HG03097 (cell line): ENCODE measurements at regions not wholly inside any gene's neighbourhood (a gene's known extent, or its start where the extent isn't known, plus 50 kb on each side); places are given as distances from the start of the nearest gene placed in this dataset.

ENCODE experiments used
- ATAC-seq: cut with Tn5 transposase; IDR thresholded peaks from one replicate; pipeline ENCODE4 v1.9.1; 2021; ENCODE audit not compliant: unreplicated experiment, low FRiP score

- ATAC-seq, result no peak
These were observed 424.4 kb upstream of the AUTS2 start for GRCh38 chr7:69173846-69174245.

- ATAC-seq, result no peak
These were observed 421.4 kb upstream of the AUTS2 start for GRCh38 chr7:69176841-69177240.

GRCh38 chr7:69177461-69177861 lies 420.8 kb upstream of the AUTS2 start:
- ATAC-seq, result no peak

- no peak for ATAC-seq
These were observed 420.3 kb upstream of the AUTS2 start for GRCh38 chr7:69177941-69178494.

GRCh38 chr7:69180662-69181061 lies 417.6 kb upstream of the AUTS2 start:
- ATAC-seq, result no peak

- no peak for ATAC-seq
These were observed 415.4 kb upstream of the AUTS2 start for GRCh38 chr7:69182596-69183467.

GRCh38 chr7:69184339-69184738 lies 413.9 kb upstream of the AUTS2 start:
- ATAC-seq, result no peak

GRCh38 chr7:69185170-69185569 lies 413.1 kb upstream of the AUTS2 start:
- no peak for ATAC-seq

- ATAC-seq, result no peak
These were observed 411.3 kb upstream of the AUTS2 start for GRCh38 chr7:69186974-69187373.

GRCh38 chr7:69187824-69188333 lies 410.4 kb upstream of the AUTS2 start:
- no peak for ATAC-seq

GRCh38 chr7:69189406-69189805 lies 408.9 kb upstream of the AUTS2 start:
- no peak for ATAC-seq

GRCh38 chr7:69190025-69190424 lies 408.2 kb upstream of the AUTS2 start:
- no peak for ATAC-seq

- no peak for ATAC-seq
These were observed 407.5 kb upstream of the AUTS2 start for GRCh38 chr7:69190763-69191162.

GRCh38 chr7:69192134-69192533 lies 406.1 kb upstream of the AUTS2 start:
- ATAC-seq, result no peak

- ATAC-seq, result no peak
These were observed 405.2 kb upstream of the AUTS2 start for GRCh38 chr7:69193061-69193460.

- no peak for ATAC-seq
These were observed 401.7 kb upstream of the AUTS2 start for GRCh38 chr7:69196593-69196992.

- ATAC-seq, result no peak
These were observed 400.0 kb upstream of the AUTS2 start for GRCh38 chr7:69198250-69198649.

GRCh38 chr7:69199041-69199440 lies 399.2 kb upstream of the AUTS2 start:
- ATAC-seq, result no peak

GRCh38 chr7:69199661-69200060 lies 398.6 kb upstream of the AUTS2 start:
- ATAC-seq, result no peak

GRCh38 chr7:69203871-69204270 lies 394.4 kb upstream of the AUTS2 start:
- ATAC-seq, result no peak

GRCh38 chr7:69204943-69205342 lies 393.3 kb upstream of the AUTS2 start:
- ATAC-seq, result no peak

- no peak for ATAC-seq
These were observed 392.7 kb upstream of the AUTS2 start for GRCh38 chr7:69205581-69205980.
